Stomach (tissue), 4 donors: ENCODE measurements at regions not wholly inside any gene's neighbourhood (a gene's known extent, or its start where the extent isn't known, plus 50 kb on each side); places are given as distances from the start of the nearest gene placed in this dataset.

Experiments
- EP300 ChIP-seq: sonication (generic); formaldehyde crosslinking; IDR thresholded peaks from one replicate; pipeline ENCODE4 v1.6.1; 2017; ENCODE audit warnings: antibody characterized with exemption
- TF ChIP-seq, protein P1 (sequence below), 7 experiments: fragments of 450-650 bp in 4 of 7; fragments of 200-600 bp in 3 of 7; sonication (generic) in 3 of 7; IDR thresholded peaks; one replicate each; pipeline ENCODE4 v1.5.1; 2016 to 2019; ENCODE audit warnings: antibody characterized with exemption in 7 of 7, control low read depth in 2 of 7, mild to moderate bottlenecking in 1 of 7

- TF ChIP-seq, protein P1, sequence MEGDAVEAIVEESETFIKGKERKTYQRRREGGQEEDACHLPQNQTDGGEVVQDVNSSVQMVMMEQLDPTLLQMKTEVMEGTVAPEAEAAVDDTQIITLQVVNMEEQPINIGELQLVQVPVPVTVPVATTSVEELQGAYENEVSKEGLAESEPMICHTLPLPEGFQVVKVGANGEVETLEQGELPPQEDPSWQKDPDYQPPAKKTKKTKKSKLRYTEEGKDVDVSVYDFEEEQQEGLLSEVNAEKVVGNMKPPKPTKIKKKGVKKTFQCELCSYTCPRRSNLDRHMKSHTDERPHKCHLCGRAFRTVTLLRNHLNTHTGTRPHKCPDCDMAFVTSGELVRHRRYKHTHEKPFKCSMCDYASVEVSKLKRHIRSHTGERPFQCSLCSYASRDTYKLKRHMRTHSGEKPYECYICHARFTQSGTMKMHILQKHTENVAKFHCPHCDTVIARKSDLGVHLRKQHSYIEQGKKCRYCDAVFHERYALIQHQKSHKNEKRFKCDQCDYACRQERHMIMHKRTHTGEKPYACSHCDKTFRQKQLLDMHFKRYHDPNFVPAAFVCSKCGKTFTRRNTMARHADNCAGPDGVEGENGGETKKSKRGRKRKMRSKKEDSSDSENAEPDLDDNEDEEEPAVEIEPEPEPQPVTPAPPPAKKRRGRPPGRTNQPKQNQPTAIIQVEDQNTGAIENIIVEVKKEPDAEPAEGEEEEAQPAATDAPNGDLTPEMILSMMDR (IDR thresholded peaks at IDR 0.05): no peak
- no peak for TF ChIP-seq EP300
Measured at GRCh38 chr9:81250606-81251005, 438.7 kb downstream of the TLE1 start.
